SK-N-SH (cell line): ENCODE measurements at regions not wholly inside any gene's neighbourhood (a gene's known extent, or its start where the extent isn't known, plus 50 kb on each side); places are given as distances from the start of the nearest gene placed in this dataset.
A peak's percentile ranks its signal among the peaks of the same experiment; 100 is the strongest.
"Not testable (repeated sequence)": the region's sequence is repeated elsewhere in the genome, so short reads cannot be mapped to it uniquely, and the experiment has no call there.

Experiments
- CTCF ChIA-PET: fragments of 300-600, 350-600 bp; formaldehyde crosslinking; extraction: SDS; loops from one replicate; lab custom pipeline; 2021; lab: Yijun Ruan, JAX
- POLR2A ChIA-PET: fragments of 350-600 bp; sonication (Branson Sonifier 250); formaldehyde crosslinking; extraction: SDS; loops from one replicate; lab custom pipeline; 2020; ENCODE audit warnings: antibody characterized with exemption, inconsistent platforms; lab: Yijun Ruan, JAX
- DNase-seq: peaks from one replicate; pipeline ENCODE4 v3.0.0; 2012
- H2AFZ ChIP-seq: fragments of 200-600 bp; sonication (generic); 2 replicates; pipeline ENCODE4 v1.8.1; 2016; ENCODE audit warnings: antibody characterized with exemption, mild to moderate bottlenecking, low read depth
- H3F3A ChIP-seq: fragments of 200-600 bp; sonication (generic); replicated peaks from 2 replicates; pipeline ENCODE3; 2016; ENCODE audit warnings: antibody characterized with exemption, mild to moderate bottlenecking; ENCODE audit not compliant: insufficient read depth
- H3K27ac ChIP-seq, 2 experiments: fragments of 200-500 bp in 1 of 2; fragments of 200-600 bp in 1 of 2; sonication (Bioruptor generic) in 1 of 2; sonication (generic), shearing (Covaris generic) in 1 of 2; 2 replicates each; pipeline versions ENCODE4 v1.5.1 to v1.6.1; 2014 to 2016; ENCODE audit warnings: low read depth in 2 of 2, inconsistent platforms in 1 of 2, low read length in 1 of 2, mild to moderate bottlenecking in 1 of 2, mixed read lengths in 1 of 2
- H3K27me3 ChIP-seq: fragments of 200-600 bp; sonication (generic), shearing (Covaris generic); 2 replicates; pipeline ENCODE4 v1.6.1; 2016; ENCODE audit warnings: mixed run types; ENCODE audit not compliant: insufficient read depth
- H3K36me3 ChIP-seq, 2 experiments: fragments of 200-500 bp in 1 of 2; fragments of 200-600 bp in 1 of 2; sonication (Bioruptor generic) in 1 of 2; sonication (generic) in 1 of 2; replicated peaks in 1 of 2; 2 replicates each; pipeline versions ENCODE3 to v1.5.1; 2014 to 2016; ENCODE audit warnings: low read length in 1 of 2, mild to moderate bottlenecking in 1 of 2; ENCODE audit not compliant: insufficient read depth in 2 of 2, control insufficient read depth in 1 of 2
- H3K4me1 ChIP-seq, 2 experiments: fragments of 200-500 bp in 1 of 2; fragments of 200-600 bp in 1 of 2; sonication (Bioruptor generic) in 1 of 2; sonication (generic), shearing (Covaris generic) in 1 of 2; 2 replicates each; pipeline versions ENCODE4 v1.5.1 to v1.6.1; 2014 to 2016; ENCODE audit warnings: low read depth in 1 of 2, low read length in 1 of 2, mixed run types in 1 of 2; ENCODE audit not compliant: insufficient read depth in 2 of 2, control insufficient read depth in 1 of 2
- H3K4me2 ChIP-seq: fragments of 200-600 bp; sonication (generic), shearing (Covaris generic); 2 replicates; pipeline ENCODE4 v1.6.1; 2017; ENCODE audit warnings: mixed run types
- H3K4me3 ChIP-seq, 2 experiments: fragments of 200-500 bp in 1 of 2; fragments of 200-600 bp in 1 of 2; sonication (Bioruptor generic) in 1 of 2; sonication (generic), shearing (Covaris generic) in 1 of 2; 2 replicates each; pipeline versions ENCODE4 v1.5.1 to v1.8.1; 2014 to 2016; ENCODE audit warnings: low read depth in 2 of 2, inconsistent platforms in 1 of 2, low read length in 1 of 2, mild to moderate bottlenecking in 1 of 2, mixed read lengths in 1 of 2, moderate library complexity in 1 of 2
- H3K79me2 ChIP-seq: fragments of 200-600 bp; sonication (generic); 2 replicates; pipeline ENCODE4 v1.8.1; 2017; ENCODE audit warnings: mild to moderate bottlenecking; ENCODE audit not compliant: insufficient read depth
- H3K9ac ChIP-seq: fragments of 200-600 bp; sonication (generic); 2 replicates; pipeline ENCODE4 v1.6.1; 2017; ENCODE audit warnings: mixed run types
- H3K9me2 ChIP-seq: fragments of 200-600 bp; sonication (generic); 2 replicates; pipeline ENCODE4 v1.6.1; 2017; ENCODE audit warnings: mixed run types
- H3K9me3 ChIP-seq: fragments of 200-600 bp; sonication (generic); 2 replicates; pipeline ENCODE4 v1.6.1; 2017; ENCODE audit warnings: mixed run types, mild to moderate bottlenecking, moderate library complexity
- H4K20me1 ChIP-seq: fragments of 200-600 bp; sonication (generic); 2 replicates; pipeline ENCODE4 v1.6.1; 2017; ENCODE audit warnings: mild to moderate bottlenecking, mixed run types; ENCODE audit not compliant: insufficient read depth
- FOSL2 ChIP-seq: IDR thresholded peaks from 2 replicates; pipeline ENCODE4 v1.4.0; 2012; ENCODE audit warnings: low read depth, mild to moderate bottlenecking, moderate library complexity, borderline replicate concordance
- WGBS: methylation state at CpG from one replicate; pipeline ENCODE4 v1.1.6; 2017; ENCODE audit warnings: low lambda C conversion rate; 5-methylcytosine and 5-hydroxymethylcytosine counted together
- TF ChIP-seq, protein P1 (sequence below): IDR thresholded peaks from 2 replicates; pipeline ENCODE4 v1.4.0; 2012; ENCODE audit warnings: low read depth, borderline replicate concordance

DNA sequence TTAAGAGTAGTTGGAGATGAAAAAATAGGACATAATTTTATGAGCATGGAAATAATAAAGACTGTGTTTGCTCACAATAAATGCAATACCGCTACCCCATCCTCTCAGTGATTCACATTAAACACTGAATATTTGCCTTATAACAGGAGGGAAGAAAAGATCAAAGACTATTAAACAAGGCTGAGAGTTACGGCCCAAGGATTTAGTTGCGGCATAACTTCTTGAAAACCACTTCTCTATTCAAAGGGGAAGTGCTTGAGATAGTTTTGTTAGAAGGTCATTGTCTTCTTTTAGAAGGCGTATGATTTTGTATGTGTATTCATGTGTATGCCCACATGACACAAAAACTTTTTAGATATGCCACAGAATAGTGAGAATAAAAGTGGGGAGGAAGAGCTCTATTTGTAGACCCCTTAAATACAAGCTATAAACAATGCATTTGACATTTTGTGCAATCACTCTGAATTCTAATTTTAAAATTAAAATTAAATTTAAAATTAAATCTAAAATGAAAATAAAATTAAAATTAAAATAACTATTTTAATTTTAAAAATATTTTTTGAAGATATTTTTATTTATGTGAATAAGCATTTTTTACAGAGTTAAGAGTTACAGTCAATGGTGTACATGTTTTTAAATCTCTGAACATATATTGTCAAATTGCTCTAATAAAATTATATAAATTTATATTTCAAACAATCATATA lies 986.6 kb upstream of the ADAMTS5 start:
- Histone ChIP-seq H3K79me2 (no peaks in the 10 kb centered on the region), H3K9me2 (no peaks in the 10 kb centered on the region), H3K4me1 (no peaks in the 10 kb centered on the region)
- WGBS: 90% methylated on average over 4 of the region's 4 CpGs
- TF ChIP-seq, protein P1, sequence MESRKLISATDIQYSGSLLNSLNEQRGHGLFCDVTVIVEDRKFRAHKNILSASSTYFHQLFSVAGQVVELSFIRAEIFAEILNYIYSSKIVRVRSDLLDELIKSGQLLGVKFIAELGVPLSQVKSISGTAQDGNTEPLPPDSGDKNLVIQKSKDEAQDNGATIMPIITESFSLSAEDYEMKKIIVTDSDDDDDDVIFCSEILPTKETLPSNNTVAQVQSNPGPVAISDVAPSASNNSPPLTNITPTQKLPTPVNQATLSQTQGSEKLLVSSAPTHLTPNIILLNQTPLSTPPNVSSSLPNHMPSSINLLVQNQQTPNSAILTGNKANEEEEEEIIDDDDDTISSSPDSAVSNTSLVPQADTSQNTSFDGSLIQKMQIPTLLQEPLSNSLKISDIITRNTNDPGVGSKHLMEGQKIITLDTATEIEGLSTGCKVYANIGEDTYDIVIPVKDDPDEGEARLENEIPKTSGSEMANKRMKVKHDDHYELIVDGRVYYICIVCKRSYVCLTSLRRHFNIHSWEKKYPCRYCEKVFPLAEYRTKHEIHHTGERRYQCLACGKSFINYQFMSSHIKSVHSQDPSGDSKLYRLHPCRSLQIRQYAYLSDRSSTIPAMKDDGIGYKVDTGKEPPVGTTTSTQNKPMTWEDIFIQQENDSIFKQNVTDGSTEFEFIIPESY: no peak
- TF ChIP-seq FOSL2: no peak
- TF ChIP-seq, all 33 proteins: peak for 0
- POLR2A ChIA-PET: no interaction called here
- no peaks in the 10 kb centered on the region for H3K9me3 ChIP-seq
- no peak overlapping the region for H3K4me3 ChIP-seq
- no peak overlapping the region for H3K27ac ChIP-seq
- no peaks in the 10 kb centered on the region for H3K36me3 ChIP-seq
- no peak for DNase-seq
- H2AFZ ChIP-seq: 0 out of 2 replicates have a peak overlapping the region, but pooled peaks have one; percentile 41
- no peak overlapping the region for H3K4me2 ChIP-seq
- no peaks in the 10 kb centered on the region for H4K20me1 ChIP-seq
- CTCF ChIA-PET: interaction anchor here (0.6 to 0.8 kb wide), 2 partner anchors 13 to 24 kb away, joined by 3 read pairs; no protein-coding TSS in a partner anchor
- no peaks in the 10 kb centered on the region for H3K27me3 ChIP-seq
- H3F3A ChIP-seq: no peaks in the 10 kb centered on the region
- H3K9ac ChIP-seq: no peak overlapping the region

DNA sequence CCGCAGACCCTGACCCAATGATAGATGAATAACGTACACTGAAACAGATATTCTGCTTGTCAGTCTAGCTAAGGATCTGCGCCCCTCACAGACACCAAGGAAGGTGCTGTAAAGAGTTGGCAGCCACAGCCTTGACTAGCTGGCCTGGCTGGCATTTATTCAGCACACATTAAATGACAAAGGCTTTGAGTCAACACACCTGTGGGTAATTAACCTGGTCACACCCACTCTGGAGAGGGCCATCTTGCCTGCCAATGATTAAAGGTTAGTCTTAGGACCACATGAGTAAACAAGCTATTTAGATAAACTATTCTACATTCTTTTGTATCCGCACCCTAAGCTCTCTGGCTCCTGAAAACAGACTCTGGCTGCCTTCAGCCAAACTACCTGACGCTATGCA lies 982.2 kb upstream of the ADAMTS5 start:
- H3K79me2 ChIP-seq, CTCF ChIA-PET, H3K9ac ChIP-seq, H4K20me1 ChIP-seq, H3F3A ChIP-seq, H3K27ac ChIP-seq, H3K27me3 ChIP-seq, DNase-seq, POLR2A ChIA-PET, H2AFZ ChIP-seq, H3K9me2 ChIP-seq, H3K4me3 ChIP-seq, H3K4me1 ChIP-seq, H3K36me3 ChIP-seq, H3K4me2 ChIP-seq, H3K9me3 ChIP-seq: not testable (repeated sequence)
- 86% methylated on average over 5 of the region's 5 CpGs for WGBS

DNA sequence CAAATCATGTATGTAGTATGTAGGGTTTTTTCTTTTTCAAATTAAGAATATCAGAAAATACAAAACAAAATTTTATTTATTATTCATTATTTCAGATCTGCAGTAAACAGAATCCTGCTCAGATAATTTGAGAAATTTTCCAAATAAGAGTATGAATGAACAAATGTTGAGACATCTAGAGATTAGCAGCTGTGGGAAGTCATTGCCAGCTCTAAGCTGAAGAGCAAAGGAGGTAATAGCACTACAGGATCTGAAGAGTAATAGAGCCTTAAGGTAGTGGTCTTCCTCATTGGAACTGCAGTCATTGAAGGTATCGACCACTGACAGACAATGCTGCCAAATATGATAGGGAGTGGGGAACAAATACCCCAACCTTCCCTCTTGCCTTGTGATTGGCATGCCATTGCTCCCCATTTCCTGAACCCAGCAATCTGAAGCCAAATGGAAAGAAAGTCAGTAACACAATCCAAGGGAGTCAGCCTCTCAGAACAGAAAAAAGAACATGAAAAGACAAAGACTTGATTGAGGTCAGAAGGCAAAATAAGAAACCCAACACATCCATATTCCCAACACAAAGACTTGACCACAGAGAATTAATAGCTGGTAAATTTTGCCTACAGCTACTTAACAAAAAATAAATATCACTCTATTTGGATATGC lies 963.4 kb upstream of the ADAMTS5 start:
- POLR2A ChIA-PET, H3K79me2 ChIP-seq, H3K9me2 ChIP-seq, H3K4me3 ChIP-seq, DNase-seq, H3K4me2 ChIP-seq, CTCF ChIA-PET, H3K36me3 ChIP-seq, H2AFZ ChIP-seq, H4K20me1 ChIP-seq, H3K9ac ChIP-seq, H3K27me3 ChIP-seq, H3K4me1 ChIP-seq, H3K27ac ChIP-seq, H3K9me3 ChIP-seq: not testable (repeated sequence)
- no CpG with 5 or more reads among the region's 1 CpG for WGBS
- peaks cover 13% of the 10 kb centered on the region for H3F3A ChIP-seq
